ENCODE measurements at regions not wholly inside any gene's neighbourhood (a gene's known extent, or its start where the extent isn't known, plus 50 kb on each side); places are given as distances from the start of the nearest gene placed in this dataset.
"Not testable (repeated sequence)": the region's sequence is repeated elsewhere in the genome, so short reads cannot be mapped to it uniquely, and the experiment has no call there.

DNA sequence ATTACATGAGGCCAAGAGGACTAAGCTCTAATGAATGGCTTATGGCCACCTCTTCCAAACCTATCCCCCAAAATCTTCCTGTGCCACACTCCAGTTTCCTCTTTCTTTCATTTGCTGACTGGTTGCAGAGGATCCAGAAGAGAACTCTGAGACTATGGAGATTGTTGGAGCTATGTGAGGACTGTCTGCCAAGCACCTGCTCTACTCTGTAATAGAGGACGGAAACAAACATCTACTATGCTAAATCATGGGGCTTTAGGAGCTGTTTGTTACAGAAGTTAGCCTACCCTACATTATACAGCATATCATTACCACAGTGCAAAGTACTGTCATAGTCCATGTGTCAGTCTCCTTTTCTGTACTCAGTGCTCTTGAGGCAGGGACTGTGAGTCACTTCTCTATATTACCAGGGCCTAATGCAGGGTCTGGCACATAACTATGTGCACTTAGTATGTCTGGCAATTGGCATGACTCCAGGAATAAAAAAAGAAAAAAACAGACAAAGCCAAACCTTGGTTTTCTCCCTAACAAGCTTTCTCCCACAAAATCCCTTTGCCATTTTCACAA, 95.1 kb downstream of the RPAP3 start:
- DNase-seq (ENCODE audit: low spot score) = no peak

DNA sequence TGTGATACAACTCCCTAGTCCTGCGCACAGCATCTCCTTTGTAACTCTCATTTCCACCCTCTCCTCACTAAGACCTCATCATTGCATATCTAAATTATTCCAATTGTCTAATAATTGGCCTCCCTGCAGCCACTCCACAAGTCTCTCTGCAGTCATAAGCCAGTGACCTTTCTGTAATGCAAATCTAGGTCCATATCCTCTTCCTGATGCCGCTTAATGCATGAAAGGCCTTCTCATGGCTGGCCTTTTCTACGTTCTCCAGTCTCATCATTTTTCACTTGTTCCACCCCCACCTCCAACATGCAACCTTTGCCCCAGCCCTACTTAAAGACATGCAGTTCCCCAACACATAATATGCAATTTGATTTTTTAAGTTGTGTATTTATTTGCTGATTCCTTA, 96.0 kb downstream of the RPAP3 start:
- no peak for DNase-seq (ENCODE audit: low spot score)

GRCh38 chr12:47608671-47609070, 97.2 kb downstream of the RPAP3 start:
- not testable (repeated sequence) for DNase-seq (ENCODE audit: low spot score)

- no peak for DNase-seq (ENCODE audit: low spot score)
Observed at GRCh38 chr12:47604221-47604873, 101.5 kb downstream of the RPAP3 start.

GRCh38 chr12:47602949-47603558, 102.8 kb downstream of the RPAP3 start:
- no peak for DNase-seq (ENCODE audit: low spot score)

GRCh38 chr12:47602325-47602724, 103.5 kb downstream of the RPAP3 start:
- peak; percentile 27 for DNase-seq (ENCODE audit: low spot score)

DNA sequence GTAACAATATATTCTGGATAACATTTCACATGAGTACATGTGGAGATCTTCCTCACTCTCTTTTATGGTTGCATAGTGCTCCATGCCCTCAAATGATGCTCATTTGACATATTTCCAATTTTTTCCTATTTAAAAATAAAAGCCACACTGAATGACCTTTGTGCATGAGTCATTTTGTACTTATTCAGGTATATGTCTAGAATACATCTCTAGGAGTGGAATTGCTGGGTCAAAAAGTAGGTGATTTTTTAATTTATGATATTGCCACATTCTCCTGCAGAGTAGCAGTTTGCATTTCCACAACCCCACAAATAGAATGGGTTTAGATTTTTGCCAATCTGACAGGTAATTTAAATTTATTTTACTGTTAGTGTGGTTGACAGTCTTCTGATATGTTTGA, 104.8 kb downstream of the RPAP3 start:
- no peak for DNase-seq (ENCODE audit: low spot score)

GRCh38 chr12:47591795-47592194, 114.0 kb downstream of the RPAP3 start:
- no peak for DNase-seq (ENCODE audit: low spot score)

DNA sequence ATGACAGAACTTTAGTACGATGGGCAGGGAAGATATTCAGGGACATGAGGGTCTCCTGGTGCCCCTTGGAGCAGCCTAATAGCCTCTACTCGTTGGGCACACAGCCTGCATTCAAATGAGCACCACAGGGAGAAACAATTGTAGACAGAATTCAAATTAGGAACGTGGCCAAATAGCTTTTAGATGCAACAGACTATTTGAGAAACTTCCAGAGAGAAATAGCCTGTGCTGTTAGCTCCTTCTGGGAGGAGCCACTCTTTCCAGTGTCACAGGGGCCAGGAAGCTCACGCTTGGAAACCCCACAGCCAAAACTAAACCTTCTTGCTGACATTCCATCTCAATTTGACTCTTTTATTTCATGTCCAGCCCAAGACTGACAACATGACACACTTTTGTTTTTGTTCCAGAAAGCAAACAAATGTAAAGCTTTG, 114.5 kb downstream of the RPAP3 start:
- DNase-seq (ENCODE audit: low spot score) = no peak

GRCh38 chr12:47590771-47591360, 115.0 kb downstream of the RPAP3 start:
- no peak for DNase-seq (ENCODE audit: low spot score)

DNA sequence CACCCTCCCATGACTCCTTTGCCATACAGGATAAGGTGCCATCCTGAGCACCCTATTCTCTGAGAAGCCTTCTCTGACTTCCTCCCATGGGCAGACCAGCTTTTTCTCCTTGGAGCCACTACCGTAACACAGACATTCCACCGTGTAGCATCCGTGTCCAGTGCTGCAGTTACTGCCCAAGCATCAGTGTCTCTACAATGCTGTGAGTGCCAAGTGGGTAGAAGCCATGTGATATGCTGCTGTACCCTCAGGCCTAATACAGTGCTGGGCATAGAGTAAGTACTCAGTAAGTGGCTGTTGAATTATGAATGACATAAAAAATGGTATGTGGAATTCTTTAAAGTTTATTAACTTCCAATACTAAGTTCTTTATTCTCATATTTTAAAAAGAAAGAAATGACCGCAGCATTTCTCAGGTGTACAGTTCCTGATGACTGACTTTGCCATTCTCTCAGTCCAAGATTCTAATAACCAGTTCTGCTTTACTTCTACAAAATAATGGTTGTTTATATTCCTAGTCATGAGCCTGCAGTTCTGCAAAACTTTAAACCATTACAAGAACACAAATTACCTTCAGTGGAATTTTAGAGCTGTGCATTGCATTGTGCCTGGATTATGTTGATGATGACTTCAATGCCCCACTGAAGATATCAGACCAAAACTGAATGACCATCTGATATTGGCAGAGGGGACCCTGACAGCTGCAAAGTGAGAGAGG, 118.7 kb downstream of the RPAP3 start:
- no peak for DNase-seq (ENCODE audit: low spot score)

DNA sequence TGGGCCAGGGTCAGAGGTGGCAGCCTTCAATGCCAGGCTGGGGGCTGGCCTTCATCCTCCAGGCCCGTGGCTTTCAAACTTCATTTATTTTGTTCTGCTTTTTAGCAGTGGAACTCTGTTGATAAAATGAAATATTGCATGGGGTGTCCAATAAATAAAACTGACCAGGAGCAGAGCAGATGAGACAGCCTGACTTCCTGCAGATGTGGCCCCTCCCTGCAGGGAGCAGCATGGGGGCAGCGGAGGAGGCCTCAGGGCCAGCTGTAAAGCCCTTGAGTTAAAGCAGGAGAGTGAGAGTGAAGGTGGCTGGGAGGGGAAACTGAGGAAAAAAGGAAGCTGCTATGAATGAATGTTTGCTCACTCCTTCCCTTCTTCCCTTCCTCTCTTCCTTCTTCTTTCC, 120.3 kb downstream of the RPAP3 start:
- no peak for DNase-seq (ENCODE audit: low spot score)

DNA sequence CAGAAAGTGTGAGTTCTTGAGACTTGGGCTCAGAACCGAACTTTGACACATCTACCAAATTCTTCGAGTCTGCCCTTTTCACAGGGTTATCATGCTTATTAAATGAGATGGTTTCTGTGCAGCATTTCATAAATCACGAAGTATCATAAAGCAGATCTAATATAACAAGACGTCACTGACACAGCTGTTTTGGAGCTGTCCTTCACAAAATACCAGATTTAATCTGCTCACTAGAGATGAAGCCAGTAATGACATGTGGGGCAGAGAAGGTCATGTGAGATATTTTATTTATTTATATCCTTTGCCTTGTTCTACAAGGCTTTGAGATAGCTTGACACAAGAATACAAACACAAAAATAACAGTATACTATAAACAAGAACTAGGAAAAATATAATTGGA, 127.0 kb downstream of the RPAP3 start:
- DNase-seq (ENCODE audit: low spot score) = no peak

DNA sequence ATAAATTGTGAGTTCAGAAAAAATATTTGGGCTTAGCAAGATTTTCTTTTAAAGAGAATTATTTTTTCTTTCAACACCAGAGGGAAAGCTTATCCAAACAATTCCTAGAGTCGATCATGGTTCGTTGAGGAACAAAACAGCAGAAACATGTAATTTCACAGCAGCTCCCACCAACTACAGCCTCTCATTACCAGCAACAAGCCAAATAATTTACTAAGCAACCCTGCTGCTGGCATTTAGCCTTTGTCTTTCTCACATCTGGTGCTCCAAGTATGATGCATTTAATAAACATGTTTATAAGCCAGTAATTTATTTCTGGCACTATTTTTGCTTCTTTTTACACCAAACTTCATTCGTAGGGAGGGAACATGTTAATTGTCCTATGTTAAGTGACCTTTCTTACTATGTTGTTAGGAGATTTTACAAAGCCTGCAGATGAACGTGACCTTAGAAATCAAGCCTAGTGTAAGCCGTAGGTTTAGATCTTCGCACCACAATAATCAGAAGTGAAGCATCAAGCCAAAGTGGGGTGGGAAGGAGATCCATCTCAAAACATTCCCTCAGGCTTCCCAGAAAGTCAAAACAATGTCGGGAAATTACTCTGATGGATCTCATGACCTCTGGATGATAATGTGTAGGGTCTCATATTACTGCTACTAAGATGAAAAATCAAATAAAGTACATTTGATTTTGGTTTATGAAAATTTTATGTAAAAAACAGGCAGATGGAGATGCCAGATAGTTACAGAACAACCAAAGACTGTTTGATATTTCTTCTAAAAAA, 128.4 kb downstream of the RPAP3 start:
- no peak for DNase-seq (ENCODE audit: low spot score)

DNA sequence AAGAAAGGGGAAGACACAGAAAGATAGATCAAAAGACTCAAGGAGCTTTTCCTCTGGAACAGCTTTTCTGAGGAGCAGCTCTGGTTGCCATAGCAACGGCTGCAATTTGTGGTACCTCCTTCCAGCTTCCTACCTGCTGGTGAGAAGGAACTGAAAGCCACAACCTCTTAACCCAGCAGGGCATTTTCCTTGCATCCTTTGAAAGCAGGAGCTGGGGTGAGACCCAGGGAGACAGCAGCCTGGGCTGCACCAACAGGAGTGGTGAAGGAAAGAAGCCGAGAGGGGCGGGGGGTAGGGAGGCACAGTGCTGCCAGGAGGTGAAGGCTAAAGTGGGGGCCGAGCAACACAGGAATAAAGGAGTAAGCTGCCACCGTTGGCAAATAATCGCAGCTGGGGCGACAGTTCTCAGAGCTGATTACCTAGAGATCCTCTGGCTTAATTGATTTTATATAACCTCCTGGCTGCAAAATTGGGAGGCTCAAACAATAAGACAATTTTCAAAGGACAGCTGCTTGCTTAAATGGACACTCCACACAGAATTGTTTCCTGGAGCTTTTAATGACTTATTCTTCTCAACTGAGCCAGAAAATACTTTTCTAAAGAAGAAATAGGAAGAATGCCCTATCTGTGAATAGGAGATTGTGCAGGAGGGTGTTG, 129.4 kb downstream of the RPAP3 start:
- no peak for DNase-seq (ENCODE audit: low spot score)

DNA sequence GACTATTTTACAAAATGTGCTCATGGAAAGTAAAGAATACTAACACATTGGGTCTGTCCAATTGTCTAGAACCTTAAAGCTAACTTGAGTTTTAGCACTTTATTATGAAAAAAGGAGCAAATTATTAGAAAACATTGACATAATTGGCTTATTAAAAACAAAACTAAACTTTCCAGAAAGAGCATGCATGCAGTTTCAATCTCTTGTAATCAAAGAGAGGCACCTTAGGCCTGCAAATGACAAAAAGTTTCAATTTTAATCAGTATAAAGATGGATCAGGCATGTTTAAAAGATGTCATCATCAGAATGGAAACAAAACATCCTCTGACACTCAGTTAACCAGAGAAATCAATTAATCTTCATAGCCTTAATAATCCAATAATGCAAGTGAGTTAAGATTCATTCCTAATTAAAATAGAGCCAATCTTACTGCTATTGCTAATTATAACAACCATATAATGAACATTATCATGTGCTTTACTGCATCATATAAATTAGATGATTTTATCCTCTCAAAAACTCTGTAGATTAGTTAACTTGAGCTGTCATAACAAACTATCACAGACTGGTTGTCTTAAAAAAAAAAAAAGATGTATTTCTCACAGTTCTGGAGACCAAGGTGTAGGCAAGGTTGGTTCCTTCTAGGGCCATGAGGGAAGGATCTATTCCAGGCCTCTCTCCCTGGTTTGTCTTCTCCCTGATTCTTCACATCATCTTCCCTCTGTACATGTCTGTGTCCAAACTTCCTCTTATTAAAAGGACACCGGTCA, 131.4 kb downstream of the RPAP3 start:
- DNase-seq (ENCODE audit: low spot score) = no peak

DNA sequence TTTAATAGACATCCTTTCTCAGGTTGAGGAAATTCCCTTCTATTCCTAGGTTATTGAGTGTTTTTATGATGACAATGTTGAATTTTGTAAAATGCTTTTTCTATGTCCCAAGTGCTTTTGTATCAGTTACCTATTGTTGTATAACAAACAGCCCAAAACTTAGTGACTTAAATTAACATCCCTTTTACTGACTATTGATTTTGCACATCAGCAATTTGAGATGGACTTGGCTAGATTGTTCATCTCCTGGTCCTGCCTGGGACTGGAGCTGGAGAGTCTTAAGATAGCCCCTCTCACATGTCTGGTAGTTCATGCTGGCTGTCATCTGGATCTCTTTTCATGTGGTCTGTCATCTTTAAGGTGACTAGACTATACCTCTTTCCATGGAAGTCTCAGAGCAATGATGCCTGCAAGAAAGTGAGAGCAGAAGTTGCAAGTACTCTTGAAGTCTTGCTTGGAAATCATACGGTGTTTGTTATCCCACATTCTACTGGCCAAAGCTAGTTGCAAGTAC, 132.6 kb downstream of the RPAP3 start:
- no peak for DNase-seq (ENCODE audit: low spot score)

DNA sequence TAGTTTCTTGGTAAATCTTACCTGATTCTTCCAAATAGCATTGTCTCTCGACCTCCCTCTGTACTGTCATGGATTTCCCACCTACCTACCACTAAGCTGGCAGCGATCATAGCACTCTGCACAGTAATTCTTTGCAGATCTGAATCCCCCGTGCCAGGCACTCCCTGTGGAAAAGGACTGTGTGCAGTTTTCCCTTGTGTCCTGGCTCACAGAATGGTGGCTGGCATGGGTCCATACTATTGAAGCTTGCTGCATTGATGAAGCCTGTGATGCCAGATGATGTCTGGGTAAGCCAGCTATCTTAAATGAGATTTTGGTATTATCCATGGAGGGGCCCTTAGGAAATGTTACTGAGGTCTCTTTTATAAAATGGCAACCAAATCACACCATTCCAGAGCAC, 135.7 kb downstream of the RPAP3 start:
- no peak for DNase-seq (ENCODE audit: low spot score)

GRCh38 chr12:47562201-47562600, 143.6 kb downstream of the RPAP3 start:
- DNase-seq (ENCODE audit: low spot score) = no peak

- DNase-seq (ENCODE audit: low spot score) = no peak
Observed at GRCh38 chr12:47561746-47562145, 144.1 kb downstream of the RPAP3 start.
